HUES64 (cell line): ENCODE measurements at regions not wholly inside any gene's neighbourhood (a gene's known extent, or its start where the extent isn't known, plus 50 kb on each side); places are given as distances from the start of the nearest gene placed in this dataset.

ENCODE experiments used
- H3K27ac ChIP-seq: 2 replicates; pipeline ENCODE4 v1.7.0; 2013; ENCODE audit warnings: low read depth, low read length, inconsistent platforms
- H3K27me3 ChIP-seq: 2 replicates; pipeline ENCODE4 v1.6.1; 2013; ENCODE audit warnings: mild to moderate bottlenecking, low read length; ENCODE audit not compliant: insufficient read depth
- H3K36me3 ChIP-seq: 2 replicates; pipeline ENCODE4 v1.6.1; 2013; ENCODE audit warnings: mild to moderate bottlenecking, low read length; ENCODE audit not compliant: insufficient read depth
- H3K4me1 ChIP-seq: 2 replicates; pipeline ENCODE4 v1.6.1; 2013; ENCODE audit warnings: mild to moderate bottlenecking, low read length, moderate library complexity; ENCODE audit not compliant: insufficient read depth
- H3K4me3 ChIP-seq: 2 replicates; pipeline ENCODE4 v1.5.1; 2013; ENCODE audit warnings: mild to moderate bottlenecking, low read length, moderate library complexity
- H3K9ac ChIP-seq: 2 replicates; pipeline ENCODE4 v1.6.1; 2013; ENCODE audit warnings: mild to moderate bottlenecking, low read depth, low read length
- H3K9me3 ChIP-seq: 2 replicates; pipeline ENCODE4 v1.6.1; 2013; ENCODE audit warnings: low read depth, low read length; ENCODE audit not compliant: insufficient read depth
- WGBS: fragments of 150-250, 120-280 bp; methylation state at CpG from one replicate; pipeline ENCODE4 v1.1.7; 2013; ENCODE audit warnings: missing lambda C conversion rate; 5-methylcytosine and 5-hydroxymethylcytosine counted together

- no peak overlapping the region for H3K9ac ChIP-seq
- 95% methylated on average over 1 of the region's 1 CpG for WGBS
- no peak overlapping the region for H3K4me3 ChIP-seq
Observed at GRCh38 chr2:145160855-145161254, 640.9 kb upstream of the ZEB2 start.

GRCh38 chr2:145159676-145160075, 639.8 kb upstream of the ZEB2 start:
- Histone ChIP-seq H3K36me3 (no peaks in the 10 kb centered on the region), H3K4me1 (no peaks in the 10 kb centered on the region), H3K4me3 (no peak overlapping the region), H3K9ac (no peak overlapping the region), H3K27ac (no peak overlapping the region), H3K9me3 (no peaks in the 10 kb centered on the region), H3K27me3 (no peaks in the 10 kb centered on the region)
- 83% methylated on average over 2 of the region's 2 CpGs for WGBS

More at GRCh38 chr2:145160855-145161254, 640.9 kb upstream of the ZEB2 start:
- no peaks in the 10 kb centered on the region for H3K4me1 ChIP-seq
- no peaks in the 10 kb centered on the region for H3K36me3 ChIP-seq
- H3K27me3 ChIP-seq: no peaks in the 10 kb centered on the region
- no peak overlapping the region for H3K27ac ChIP-seq
- H3K9me3 ChIP-seq: no peaks in the 10 kb centered on the region

DNA sequence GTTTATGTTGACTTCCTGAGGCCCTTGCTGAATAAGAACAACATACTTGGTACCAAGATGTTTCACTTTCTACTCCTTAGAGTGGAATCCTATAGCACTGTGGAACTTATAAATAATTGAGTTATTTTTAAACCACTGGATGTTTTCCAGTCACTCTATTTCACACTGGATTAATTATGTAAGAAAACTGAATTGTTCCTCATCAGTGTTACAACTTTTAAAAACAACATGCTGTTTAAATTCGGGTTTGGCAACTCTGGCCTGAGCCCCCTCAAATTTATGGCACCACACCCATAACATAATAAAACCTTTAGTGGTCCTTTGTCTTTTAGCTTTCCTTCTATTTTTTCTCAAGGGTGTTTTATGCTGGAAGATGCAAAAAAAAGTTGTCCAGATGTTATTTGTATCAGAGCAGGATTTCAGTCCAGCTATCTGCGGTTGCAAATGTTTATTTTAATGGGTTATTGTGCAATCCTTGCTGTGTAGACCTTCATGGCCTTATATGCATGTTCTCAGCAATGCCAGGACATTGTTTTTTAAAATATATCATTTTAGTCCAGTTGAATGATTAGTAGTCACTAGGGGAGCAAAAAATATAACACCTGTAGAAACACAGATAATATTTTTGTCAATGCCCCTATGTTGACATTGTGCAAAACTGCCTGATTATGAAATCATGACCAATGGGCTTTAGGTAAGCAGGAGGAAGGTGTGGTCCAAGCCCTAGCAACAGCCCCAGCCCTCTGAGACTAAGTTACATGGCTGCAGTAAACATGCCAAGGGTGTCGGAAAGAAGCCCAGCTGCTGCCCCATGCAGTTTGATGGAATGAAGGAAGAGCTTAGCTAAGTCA, 638.0 kb upstream of the ZEB2 start:
- Histone ChIP-seq H3K9ac (no peak overlapping the region), H3K9me3 (no peaks in the 10 kb centered on the region), H3K27me3 (no peaks in the 10 kb centered on the region), H3K36me3 (no peaks in the 10 kb centered on the region), H3K4me3 (no peak overlapping the region), H3K27ac (no peak overlapping the region), H3K4me1 (no peaks in the 10 kb centered on the region)
- WGBS: 94% methylated on average over 3 of the region's 3 CpGs

GRCh38 chr2:145157036-145157675, 637.2 kb upstream of the ZEB2 start:
- H3K9me3 ChIP-seq: no peaks in the 10 kb centered on the region
- no peak overlapping the region for H3K4me3 ChIP-seq
- no peaks in the 10 kb centered on the region for H3K36me3 ChIP-seq
- no peaks in the 10 kb centered on the region for H3K27me3 ChIP-seq
- no peaks in the 10 kb centered on the region for H3K4me1 ChIP-seq
- no peak overlapping the region for H3K27ac ChIP-seq
- no peak overlapping the region for H3K9ac ChIP-seq

GRCh38 chr2:145156199-145156598, 636.3 kb upstream of the ZEB2 start:
- 95% methylated on average over 2 of the region's 2 CpGs for WGBS
- Histone ChIP-seq H3K4me3 (no peak overlapping the region), H3K4me1 (no peaks in the 10 kb centered on the region), H3K27ac (no peak overlapping the region), H3K27me3 (no peaks in the 10 kb centered on the region), H3K9ac (no peak overlapping the region), H3K36me3 (no peaks in the 10 kb centered on the region), H3K9me3 (no peaks in the 10 kb centered on the region)

DNA sequence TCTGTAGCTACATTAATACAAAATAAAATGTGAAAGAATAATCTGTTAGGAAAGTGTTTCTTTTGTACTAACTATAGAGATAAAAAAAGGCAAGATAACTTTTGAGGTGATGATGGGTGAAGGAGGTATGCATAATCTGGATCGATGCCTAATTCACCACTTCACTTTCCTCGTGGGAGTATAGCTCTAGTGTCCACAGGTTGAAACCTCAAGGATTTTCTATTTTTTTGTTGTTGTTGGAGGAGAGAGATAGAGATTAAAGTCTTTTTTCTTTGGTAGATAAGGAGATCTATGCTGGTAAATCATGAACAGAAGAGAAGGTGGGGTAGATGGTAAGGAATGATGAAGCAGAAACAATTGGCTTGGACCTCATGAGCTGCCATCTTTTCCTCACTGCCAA, 635.3 kb upstream of the ZEB2 start:
- Histone ChIP-seq H3K9me3 (no peaks in the 10 kb centered on the region), H3K27me3 (no peaks in the 10 kb centered on the region), H3K9ac (no peak overlapping the region), H3K27ac (no peak overlapping the region), H3K4me1 (no peaks in the 10 kb centered on the region), H3K4me3 (no peak overlapping the region), H3K36me3 (no peaks in the 10 kb centered on the region)
- WGBS: 100% methylated on average over 2 of the region's 2 CpGs

DNA sequence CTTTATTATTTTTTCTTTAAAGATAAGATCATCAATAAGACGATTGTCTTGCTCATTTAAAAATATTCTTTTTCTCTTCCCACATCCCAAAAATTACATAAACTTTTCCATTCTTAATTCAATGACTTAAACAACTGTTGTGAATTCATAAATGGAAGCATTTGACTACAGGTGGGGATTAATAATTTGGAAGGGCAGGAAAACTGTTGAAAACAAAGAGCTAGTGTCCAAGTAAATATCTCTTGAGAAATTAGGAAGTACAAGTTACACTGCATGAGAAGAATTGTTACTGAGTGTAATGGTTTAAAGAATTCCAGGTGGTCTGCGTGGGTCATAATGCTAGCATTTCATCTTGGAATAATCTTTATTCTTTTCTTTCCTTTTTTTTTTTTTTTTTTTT, 634.8 kb upstream of the ZEB2 start:
- 100% methylated on average over 1 of the region's 2 CpGs for WGBS
- no peak overlapping the region for H3K4me3 ChIP-seq
- no peaks in the 10 kb centered on the region for H3K9me3 ChIP-seq
- no peaks in the 10 kb centered on the region for H3K36me3 ChIP-seq
- H3K9ac ChIP-seq: no peak overlapping the region
- H3K4me1 ChIP-seq: no peaks in the 10 kb centered on the region
- H3K27me3 ChIP-seq: no peaks in the 10 kb centered on the region
- no peak overlapping the region for H3K27ac ChIP-seq

DNA sequence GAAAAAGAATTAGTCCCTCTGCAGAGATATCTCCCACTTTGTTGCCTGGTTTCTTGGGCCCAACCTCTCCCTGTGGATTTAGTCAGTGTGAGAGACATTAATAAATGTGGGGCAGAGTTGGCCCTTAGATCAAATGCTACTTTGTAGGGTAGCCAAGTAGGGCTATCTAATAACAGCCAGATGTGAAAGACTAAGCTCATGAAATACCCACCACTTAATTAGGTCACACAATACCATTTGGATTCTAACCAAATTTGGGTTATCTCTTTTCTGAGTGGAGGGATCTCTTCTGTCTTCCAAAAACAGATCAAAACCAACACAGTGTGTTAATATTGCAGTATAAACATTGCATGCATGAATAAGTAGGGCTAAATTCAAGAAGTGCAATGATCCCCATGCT, 626.8 kb upstream of the ZEB2 start:
- no peak overlapping the region for H3K9ac ChIP-seq
- no peaks in the 10 kb centered on the region for H3K36me3 ChIP-seq
- 0 out of 2 replicates have a peak, but pooled peaks cover 5% of the 10 kb centered on the region for H3K9me3 ChIP-seq
- H3K4me1 ChIP-seq: no peaks in the 10 kb centered on the region
- no peaks in the 10 kb centered on the region for H3K27me3 ChIP-seq
- H3K27ac ChIP-seq: no peak overlapping the region
- no peak overlapping the region for H3K4me3 ChIP-seq

- Histone ChIP-seq H3K4me1 (no peaks in the 10 kb centered on the region), H3K9me3 (0 out of 2 replicates have a peak, but pooled peaks cover 5% of the 10 kb centered on the region), H3K4me3 (no peak overlapping the region), H3K27ac (no peak overlapping the region), H3K36me3 (no peaks in the 10 kb centered on the region), H3K9ac (no peak overlapping the region), H3K27me3 (no peaks in the 10 kb centered on the region)
- 92% methylated on average over 3 of the region's 3 CpGs for WGBS
Observed at GRCh38 chr2:145144131-145144728, 624.3 kb upstream of the ZEB2 start.

- no peak overlapping the region for H3K9ac ChIP-seq
- H3K27me3 ChIP-seq: no peaks in the 10 kb centered on the region
- no peaks in the 10 kb centered on the region for H3K4me1 ChIP-seq
- no peaks in the 10 kb centered on the region for H3K9me3 ChIP-seq
- H3K36me3 ChIP-seq: no peaks in the 10 kb centered on the region
- H3K4me3 ChIP-seq: no peak overlapping the region
- whole genome bisulfite sequencing: 100% methylated on average over 2 of the region's 2 CpGs
- H3K27ac ChIP-seq: no peak overlapping the region
Observed at GRCh38 chr2:145141981-145142380, 622.1 kb upstream of the ZEB2 start.

- Histone ChIP-seq H3K4me3 (no peak overlapping the region), H3K9ac (no peak overlapping the region), H3K27me3 (no peaks in the 10 kb centered on the region), H3K9me3 (no peaks in the 10 kb centered on the region), H3K36me3 (no peaks in the 10 kb centered on the region), H3K27ac (no peak overlapping the region), H3K4me1 (no peaks in the 10 kb centered on the region)
- 94% methylated on average over 4 of the region's 4 CpGs for WGBS
Observed at GRCh38 chr2:145140658-145141057, 620.7 kb upstream of the ZEB2 start.
